Body of pancreas (tissue), 4 donors: ENCODE measurements at regions not wholly inside any gene's neighbourhood (a gene's known extent, or its start where the extent isn't known, plus 50 kb on each side); places are given as distances from the start of the nearest gene placed in this dataset.

Experiments
- ATAC-seq: fragments of 150-250 bp; one replicate; pipeline ENCODE4 v1.9.1; 2016
- DNase-seq, 4 donors: peaks; one replicate each; pipeline ENCODE4 v3.0.0-alpha.2; 2019
- H3K27ac ChIP-seq, 4 donors: fragments of 200-600 bp; sonication (generic); 1 replicate in 3 of 4; 2 replicates in 1 of 4; pipeline versions ENCODE4 v1.5.1 to v1.6.1; 2016 to 2019; ENCODE audit warnings: mild to moderate bottlenecking in 1 of 4, mixed read lengths in 1 of 4, moderate library complexity in 1 of 4
- H3K27me3 ChIP-seq, 2 donors: fragments of 200-600 bp; sonication (generic); one replicate each; pipeline ENCODE4 v1.6.0; 2016; ENCODE audit warnings: mild to moderate bottlenecking in 1 of 2
- H3K36me3 ChIP-seq, 2 donors: fragments of 200-600 bp; sonication (generic); replicated peaks in 1 of 2; 2 replicates each; pipeline ENCODE4 v1.5.1; 2016; ENCODE audit warnings: low read depth in 2 of 2; ENCODE audit not compliant: insufficient read depth in 1 of 2
- H3K4me1 ChIP-seq: fragments of 200-600 bp; sonication (generic); one replicate; pipeline ENCODE4 v1.6.0; 2016
- H3K4me3 ChIP-seq, 2 donors: fragments of 200-600 bp; sonication (generic); 1 replicate in 1 of 2; 2 replicates in 1 of 2; pipeline ENCODE4 v1.5.1; 2016 to 2019
- H3K9me3 ChIP-seq, 3 donors: fragments of 200-600 bp; sonication (generic); 1 replicate in 2 of 3; 2 replicates in 1 of 3; pipeline ENCODE4 v1.5.1; 2016
- POLR2A ChIP-seq, 3 donors: fragments of 450-650 bp; IDR thresholded peaks; one replicate each; pipeline ENCODE4 v1.6.1; 2016; ENCODE audit warnings: antibody characterized with exemption in 3 of 3, mild to moderate bottlenecking in 2 of 3
- WGBS, 2 donors: methylation state at CpG; one replicate each; pipeline ENCODE4 v1.1.5; 2017; 5-methylcytosine and 5-hydroxymethylcytosine counted together
- intact Hi-C: fragments of 100-400 bp; cut with DNase I; formaldehyde crosslinking; loops from one replicate; pipeline ENCODE4 v1.15.1; 2023
- TF ChIP-seq, protein P1 (sequence below), 7 experiments: fragments of 450-650 bp in 4 of 7; fragments of 200-600 bp in 3 of 7; sonication (generic) in 3 of 7; IDR thresholded peaks; one replicate each; pipeline ENCODE4 v1.5.1; 2016 to 2019; ENCODE audit warnings: antibody characterized with exemption in 7 of 7

DNA sequence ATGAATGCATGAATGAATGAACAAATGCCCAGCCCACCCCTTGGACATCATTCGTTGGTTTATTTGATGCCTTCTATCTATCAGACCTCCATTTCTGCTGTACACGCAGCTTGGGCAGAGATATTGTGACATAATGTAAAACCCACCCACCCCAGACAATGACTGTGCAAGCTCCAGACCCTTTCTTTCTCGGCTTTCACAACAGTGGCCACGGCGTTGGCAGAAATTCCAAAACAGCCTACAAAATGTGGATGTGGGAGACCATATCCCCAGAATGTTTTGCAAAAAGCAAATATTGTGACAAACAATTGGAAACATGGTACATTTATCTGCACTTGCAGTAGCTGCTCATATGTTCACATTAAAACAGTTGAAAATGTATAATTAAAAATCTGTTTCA is 162.0 kb upstream of the MAFB start:
- Histone ChIP-seq H3K27ac (no peak overlapping the region), H3K4me3 (no peak overlapping the region), H3K4me1 (no peaks in the 10 kb centered on the region), H3K36me3 (no peaks in the 10 kb centered on the region), H3K27me3 (no peaks in the 10 kb centered on the region), H3K9me3 (no peaks in the 10 kb centered on the region)
- TF ChIP-seq, protein P1, sequence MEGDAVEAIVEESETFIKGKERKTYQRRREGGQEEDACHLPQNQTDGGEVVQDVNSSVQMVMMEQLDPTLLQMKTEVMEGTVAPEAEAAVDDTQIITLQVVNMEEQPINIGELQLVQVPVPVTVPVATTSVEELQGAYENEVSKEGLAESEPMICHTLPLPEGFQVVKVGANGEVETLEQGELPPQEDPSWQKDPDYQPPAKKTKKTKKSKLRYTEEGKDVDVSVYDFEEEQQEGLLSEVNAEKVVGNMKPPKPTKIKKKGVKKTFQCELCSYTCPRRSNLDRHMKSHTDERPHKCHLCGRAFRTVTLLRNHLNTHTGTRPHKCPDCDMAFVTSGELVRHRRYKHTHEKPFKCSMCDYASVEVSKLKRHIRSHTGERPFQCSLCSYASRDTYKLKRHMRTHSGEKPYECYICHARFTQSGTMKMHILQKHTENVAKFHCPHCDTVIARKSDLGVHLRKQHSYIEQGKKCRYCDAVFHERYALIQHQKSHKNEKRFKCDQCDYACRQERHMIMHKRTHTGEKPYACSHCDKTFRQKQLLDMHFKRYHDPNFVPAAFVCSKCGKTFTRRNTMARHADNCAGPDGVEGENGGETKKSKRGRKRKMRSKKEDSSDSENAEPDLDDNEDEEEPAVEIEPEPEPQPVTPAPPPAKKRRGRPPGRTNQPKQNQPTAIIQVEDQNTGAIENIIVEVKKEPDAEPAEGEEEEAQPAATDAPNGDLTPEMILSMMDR (IDR thresholded peaks at IDR 0.05), result no peak
- TF ChIP-seq POLR2A (IDR thresholded peaks at IDR 0.05), result no peak
- WGBS, 2 donors, result 67 to 70% methylated on average over 5 of the region's 5 CpGs
- intact Hi-C loops, result no loop called here
- ATAC-seq, result no peak
- DNase-seq, result no peak

DNA sequence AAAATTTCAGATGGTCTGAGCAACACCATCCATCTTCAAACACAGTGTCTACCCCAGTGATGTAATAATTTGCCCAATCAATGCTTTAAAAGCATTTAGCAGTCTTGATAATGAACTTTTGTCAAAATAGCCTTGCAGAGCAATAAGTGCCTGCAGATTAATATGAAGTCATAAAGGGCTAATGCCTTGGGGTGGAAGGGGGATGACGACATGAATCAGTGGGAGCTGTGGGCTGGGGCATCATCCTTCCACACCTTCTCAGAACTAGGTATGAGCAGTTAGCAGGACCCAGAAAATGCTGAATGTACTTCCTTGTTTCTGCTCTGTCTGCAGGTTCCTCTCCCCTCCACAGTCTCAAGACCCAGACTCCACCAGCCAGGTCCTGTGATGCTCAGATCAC is 166.2 kb upstream of the MAFB start:
- H3K4me1 ChIP-seq, result no peaks in the 10 kb centered on the region
- intact Hi-C loops, result no loop called here
- ATAC-seq, result no peak

DNA sequence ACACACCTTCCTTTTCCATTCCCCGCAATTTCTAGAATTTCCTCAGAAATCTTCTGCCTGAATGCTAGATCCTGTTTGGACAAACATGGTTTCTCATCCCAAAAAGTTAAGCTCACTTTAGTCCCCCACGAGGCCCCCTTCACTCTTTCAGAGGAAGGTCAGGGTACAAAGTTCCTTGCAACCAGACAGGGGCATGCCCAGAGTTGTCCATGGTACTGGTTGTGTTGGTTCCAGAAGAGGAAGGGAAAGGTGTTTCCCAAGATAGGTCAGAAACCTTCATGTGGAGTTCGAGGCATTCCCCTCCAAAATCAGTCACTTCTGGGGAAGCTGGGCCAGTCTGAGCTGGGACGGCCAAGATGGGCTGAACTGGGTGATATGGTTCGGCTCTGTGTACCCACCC is 167.6 kb upstream of the MAFB start:
- Histone ChIP-seq H3K27me3 (no peaks in the 10 kb centered on the region), H3K4me1 (no peaks in the 10 kb centered on the region), H3K27ac (no peak overlapping the region), H3K9me3 (no peaks in the 10 kb centered on the region), H3K4me3 (no peak overlapping the region), H3K36me3 (no peaks in the 10 kb centered on the region)
- WGBS, 2 donors, result 65 to 69% methylated on average over 5 of the region's 5 CpGs
- intact Hi-C loops, result no loop called here
- no peak for ATAC-seq
- TF ChIP-seq, protein P1 (IDR thresholded peaks at IDR 0.05), result no peak
- TF ChIP-seq POLR2A (IDR thresholded peaks at IDR 0.05), result no peak
- no peak for DNase-seq

More for the DNA sequence above, 166.2 kb upstream of the MAFB start:
- WGBS, 2 donors, result 33 to 50% methylated on average over 1 of the region's 1 CpG
- Histone ChIP-seq H3K27ac (no peak overlapping the region), H3K27me3 (no peaks in the 10 kb centered on the region), H3K36me3 (no peaks in the 10 kb centered on the region), H3K9me3 (no peaks in the 10 kb centered on the region), H3K4me3 (no peak overlapping the region)
- TF ChIP-seq, protein P1 (IDR thresholded peaks at IDR 0.05), result no peak
- no peak for TF ChIP-seq POLR2A (IDR thresholded peaks at IDR 0.05)
- no peak for DNase-seq

DNA sequence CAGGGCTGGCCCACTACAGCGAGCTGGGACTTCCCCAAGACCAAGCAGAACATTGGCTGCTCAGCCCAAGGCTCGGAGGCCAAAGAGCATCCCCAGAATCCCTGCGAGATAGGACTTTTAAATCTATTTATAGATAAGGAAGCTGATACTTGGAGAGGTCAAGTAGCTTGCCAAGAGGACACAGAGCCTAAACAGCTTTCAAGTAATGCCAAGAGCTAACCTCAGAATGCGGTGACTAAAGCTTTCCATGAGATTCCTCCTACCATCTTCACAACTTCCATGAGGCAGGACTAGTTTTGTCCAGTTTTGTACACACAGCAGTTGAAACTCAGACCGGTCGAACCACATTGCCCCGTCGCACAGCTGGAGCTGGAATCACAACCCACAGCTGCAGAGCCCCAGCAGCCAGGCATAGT is 168.1 kb upstream of the TOP1 start:
- ATAC-seq, result no peak
- Histone ChIP-seq H3K4me3 (no peak overlapping the region), H3K36me3 (no peaks in the 10 kb centered on the region), H3K9me3 (no peaks in the 10 kb centered on the region), H3K27me3 (no peaks in the 10 kb centered on the region), H3K4me1 (no peaks in the 10 kb centered on the region), H3K27ac (no peak overlapping the region)
- WGBS, 2 donors, result 73 to 79% methylated on average over 8 of the region's 8 CpGs
- peak in 1 of 4 donors; percentile 8 for DNase-seq
- intact Hi-C loops, result no loop called here
- TF ChIP-seq POLR2A (IDR thresholded peaks at IDR 0.05), result no peak
- TF ChIP-seq, protein P1 (IDR thresholded peaks at IDR 0.05), result no peak

DNA sequence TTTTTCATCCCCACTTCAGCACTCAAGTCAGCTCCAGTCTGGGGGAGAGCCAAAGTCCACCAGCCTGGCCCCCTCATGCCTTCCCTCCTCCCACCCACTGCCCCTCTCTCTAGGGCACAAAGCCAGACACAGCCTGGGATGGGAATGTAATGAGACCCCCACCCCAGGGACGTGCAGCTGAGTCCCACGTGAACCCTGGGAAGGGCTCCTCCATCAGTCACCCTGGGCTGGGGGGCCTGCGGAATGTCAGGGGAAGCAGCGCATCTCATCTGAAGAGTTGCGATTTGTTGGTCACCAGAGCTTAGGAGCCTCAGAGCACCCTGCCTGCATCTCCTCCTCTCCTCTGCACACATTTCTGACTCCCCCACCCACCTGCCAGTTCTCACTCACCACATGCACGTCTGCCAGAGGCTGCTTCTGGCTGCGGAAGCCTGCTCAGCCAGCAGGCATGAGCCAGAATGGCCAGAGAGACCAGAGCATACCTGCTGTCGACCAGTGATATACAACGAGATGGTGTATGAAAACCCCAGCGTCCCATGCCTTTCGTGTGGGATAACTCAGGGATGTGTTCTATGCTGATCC is 167.1 kb upstream of the TOP1 start:
- no peaks in the 10 kb centered on the region for H3K9me3 ChIP-seq

More for the DNA sequence above, 167.1 kb upstream of the TOP1 start:
- TF ChIP-seq, protein P1 (IDR thresholded peaks at IDR 0.05), result no peak
- TF ChIP-seq POLR2A (IDR thresholded peaks at IDR 0.05), result no peak
- H3K36me3 ChIP-seq, result no peaks in the 10 kb centered on the region
- no peaks in the 10 kb centered on the region for H3K4me1 ChIP-seq
- 52 to 55% methylated on average over 11 of the region's 11 CpGs for WGBS, 2 donors
- no peak overlapping the region for H3K4me3 ChIP-seq
- no peaks in the 10 kb centered on the region for H3K27me3 ChIP-seq
- H3K27ac ChIP-seq, result no peak overlapping the region
- no peak for ATAC-seq
- intact Hi-C loops, result no loop called here
- DNase-seq, result no peak
